OCI-LY7 (cell line): ENCODE measurements at regions not wholly inside any gene's neighbourhood (a gene's known extent, or its start where the extent isn't known, plus 50 kb on each side); places are given as distances from the start of the nearest gene placed in this dataset.

Experiments used
- EZH2phosphoT487 ChIP-seq: fragments of 200-600 bp; sonication (generic); IDR thresholded peaks from 2 replicates; pipeline ENCODE4 v1.6.1; 2018; ENCODE audit warnings: low read depth, borderline replicate concordance, mild to moderate bottlenecking, mixed run types, antibody characterized with exemption, low read length, moderate library complexity, mixed read lengths
- TF ChIP-seq, protein P1 (sequence below): fragments of 200-600 bp; sonication (generic); conservative IDR thresholded peaks from 2 replicates; pipeline ENCODE4 v1.5.1; 2014; ENCODE audit warnings: mild to moderate bottlenecking, antibody characterized with exemption, low read length, moderate library complexity, mixed read lengths

DNA sequence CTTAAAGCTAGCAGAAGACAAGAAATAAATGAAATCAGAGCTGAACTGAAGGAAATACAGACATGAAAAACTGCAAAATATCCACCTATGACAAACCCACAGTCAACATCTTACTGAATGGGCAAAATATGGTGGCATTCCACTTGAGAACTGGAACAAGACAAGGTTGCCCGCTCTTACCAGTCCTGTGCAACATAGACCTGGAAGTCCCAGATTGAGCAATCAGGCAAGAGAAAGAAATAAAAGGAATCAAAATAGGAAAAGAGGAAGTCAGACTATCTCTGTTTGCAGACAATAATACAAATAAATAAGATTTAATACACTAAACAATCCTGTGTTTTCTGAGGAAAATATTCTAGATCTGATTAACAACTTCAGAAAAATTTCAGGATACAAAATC is 570.5 kb upstream of the SEMA3D start:
- TF ChIP-seq, protein P1, sequence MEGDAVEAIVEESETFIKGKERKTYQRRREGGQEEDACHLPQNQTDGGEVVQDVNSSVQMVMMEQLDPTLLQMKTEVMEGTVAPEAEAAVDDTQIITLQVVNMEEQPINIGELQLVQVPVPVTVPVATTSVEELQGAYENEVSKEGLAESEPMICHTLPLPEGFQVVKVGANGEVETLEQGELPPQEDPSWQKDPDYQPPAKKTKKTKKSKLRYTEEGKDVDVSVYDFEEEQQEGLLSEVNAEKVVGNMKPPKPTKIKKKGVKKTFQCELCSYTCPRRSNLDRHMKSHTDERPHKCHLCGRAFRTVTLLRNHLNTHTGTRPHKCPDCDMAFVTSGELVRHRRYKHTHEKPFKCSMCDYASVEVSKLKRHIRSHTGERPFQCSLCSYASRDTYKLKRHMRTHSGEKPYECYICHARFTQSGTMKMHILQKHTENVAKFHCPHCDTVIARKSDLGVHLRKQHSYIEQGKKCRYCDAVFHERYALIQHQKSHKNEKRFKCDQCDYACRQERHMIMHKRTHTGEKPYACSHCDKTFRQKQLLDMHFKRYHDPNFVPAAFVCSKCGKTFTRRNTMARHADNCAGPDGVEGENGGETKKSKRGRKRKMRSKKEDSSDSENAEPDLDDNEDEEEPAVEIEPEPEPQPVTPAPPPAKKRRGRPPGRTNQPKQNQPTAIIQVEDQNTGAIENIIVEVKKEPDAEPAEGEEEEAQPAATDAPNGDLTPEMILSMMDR: no peak
- TF ChIP-seq EZH2phosphoT487: no peak
